ENCODE measurements at regions not wholly inside any gene's neighbourhood (a gene's known extent, or its start where the extent isn't known, plus 50 kb on each side); places are given as distances from the start of the nearest gene placed in this dataset.
"Not testable (repeated sequence)": the region's sequence is repeated elsewhere in the genome, so short reads cannot be mapped to it uniquely, and the experiment has no call there.

- not testable (repeated sequence) for TF ChIP-seq CTCF, POLR2A (IDR thresholded peaks at IDR 0.05)
These were observed 323.4 kb upstream of the CITED2 start for GRCh38 chr6:139697856-139698255.

Measured in Peyer's patch (tissue), 4 donors.